Retinal pigment epithelial cell (primary cell): ENCODE measurements at regions not wholly inside any gene's neighbourhood (a gene's known extent, or its start where the extent isn't known, plus 50 kb on each side); places are given as distances from the start of the nearest gene placed in this dataset.
A peak's percentile ranks its signal among the peaks of the same experiment; 100 is the strongest.
"Not testable (repeated sequence)": the region's sequence is repeated elsewhere in the genome, so short reads cannot be mapped to it uniquely, and the experiment has no call there.

ENCODE experiments used
- DNase-seq: peaks from one replicate; pipeline ENCODE4 v3.0.0-alpha.2; 2010; ENCODE audit warnings: low read depth
- H3K4me3 ChIP-seq: 2 replicates; pipeline ENCODE4 v1.5.1; 2011; ENCODE audit warnings: mild to moderate bottlenecking, low read length, control low read depth, moderate library complexity
- CTCF ChIP-seq: conservative IDR thresholded peaks from 2 replicates; pipeline ENCODE4 v1.5.1; 2011; ENCODE audit warnings: low read depth, low read length, control low read depth, inconsistent platforms

GRCh38 chr2:238719641-238720040 is 128.2 kb upstream of the TWIST2 start:
- no peak for TF ChIP-seq CTCF
- DNase-seq, result no peak
- no peak overlapping the region for H3K4me3 ChIP-seq

- no peak overlapping the region for H3K4me3 ChIP-seq
- DNase-seq, result no peak
- TF ChIP-seq CTCF, result peak; percentile 51
Measured at GRCh38 chr2:238720232-238720672, 127.6 kb upstream of the TWIST2 start.

- no peak for TF ChIP-seq CTCF
- DNase-seq, result no peak
- no peak overlapping the region for H3K4me3 ChIP-seq
Measured at GRCh38 chr2:238722181-238722580, 125.7 kb upstream of the TWIST2 start.

GRCh38 chr2:238722883-238723282 is 125.0 kb upstream of the TWIST2 start:
- H3K4me3 ChIP-seq, result no peak overlapping the region
- TF ChIP-seq CTCF, result no peak
- no peak for DNase-seq

GRCh38 chr2:238723740-238724320 is 124.1 kb upstream of the TWIST2 start:
- not testable (repeated sequence) for H3K4me3 ChIP-seq, DNase-seq

GRCh38 chr2:238724728-238725127 is 123.2 kb upstream of the TWIST2 start:
- H3K4me3 ChIP-seq, result no peak overlapping the region
- no peak for TF ChIP-seq CTCF
- no peak for DNase-seq

GRCh38 chr2:238725298-238725697 is 122.6 kb upstream of the TWIST2 start:
- no peak overlapping the region for H3K4me3 ChIP-seq
- no peak for TF ChIP-seq CTCF
- no peak for DNase-seq
